D721Med (cell line): ENCODE measurements at regions not wholly inside any gene's neighbourhood (a gene's known extent, or its start where the extent isn't known, plus 50 kb on each side); places are given as distances from the start of the nearest gene placed in this dataset.

Experiments used
- DNase-seq: peaks from one replicate; pipeline ENCODE4 v3.0.0; 2011; ENCODE audit warnings: low spot score; ENCODE audit not compliant: insufficient read length
- FAIRE-seq: peaks from 2 replicates; lab custom pipeline; 2011; peaks lifted over from hg19 to GRCh38; lab: Jason Lieb, UNC
- TF ChIP-seq, protein P1 (sequence below): IDR thresholded peaks from 2 replicates; pipeline ENCODE4 v1.5.1; 2012; ENCODE audit warnings: mild to moderate bottlenecking, control low read depth; ENCODE audit not compliant: insufficient read depth; ENCODE audit errors: missing control alignments

DNA sequence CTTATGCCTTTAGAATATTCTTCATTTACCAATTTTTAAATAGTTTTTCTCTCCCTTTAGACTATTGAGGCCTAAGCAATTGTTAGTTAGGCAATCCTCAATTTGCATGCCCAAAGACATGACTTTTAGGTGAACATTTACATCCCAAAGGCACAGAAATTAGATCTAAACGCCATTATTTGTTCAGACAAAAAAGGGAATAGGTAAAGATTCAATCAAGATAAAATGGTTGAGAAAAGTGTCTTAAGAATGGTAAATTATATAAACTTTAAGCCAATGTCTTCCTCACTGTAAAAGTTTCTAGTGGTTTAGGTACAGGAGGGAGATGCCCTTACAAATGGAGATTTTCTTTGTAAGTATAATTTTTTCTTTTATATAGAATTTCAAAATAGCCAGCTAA, 50.2 kb upstream of the MME start:
- TF ChIP-seq, protein P1, sequence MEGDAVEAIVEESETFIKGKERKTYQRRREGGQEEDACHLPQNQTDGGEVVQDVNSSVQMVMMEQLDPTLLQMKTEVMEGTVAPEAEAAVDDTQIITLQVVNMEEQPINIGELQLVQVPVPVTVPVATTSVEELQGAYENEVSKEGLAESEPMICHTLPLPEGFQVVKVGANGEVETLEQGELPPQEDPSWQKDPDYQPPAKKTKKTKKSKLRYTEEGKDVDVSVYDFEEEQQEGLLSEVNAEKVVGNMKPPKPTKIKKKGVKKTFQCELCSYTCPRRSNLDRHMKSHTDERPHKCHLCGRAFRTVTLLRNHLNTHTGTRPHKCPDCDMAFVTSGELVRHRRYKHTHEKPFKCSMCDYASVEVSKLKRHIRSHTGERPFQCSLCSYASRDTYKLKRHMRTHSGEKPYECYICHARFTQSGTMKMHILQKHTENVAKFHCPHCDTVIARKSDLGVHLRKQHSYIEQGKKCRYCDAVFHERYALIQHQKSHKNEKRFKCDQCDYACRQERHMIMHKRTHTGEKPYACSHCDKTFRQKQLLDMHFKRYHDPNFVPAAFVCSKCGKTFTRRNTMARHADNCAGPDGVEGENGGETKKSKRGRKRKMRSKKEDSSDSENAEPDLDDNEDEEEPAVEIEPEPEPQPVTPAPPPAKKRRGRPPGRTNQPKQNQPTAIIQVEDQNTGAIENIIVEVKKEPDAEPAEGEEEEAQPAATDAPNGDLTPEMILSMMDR, result no peak
- DNase-seq (no peak), FAIRE-seq (no peak)

DNA sequence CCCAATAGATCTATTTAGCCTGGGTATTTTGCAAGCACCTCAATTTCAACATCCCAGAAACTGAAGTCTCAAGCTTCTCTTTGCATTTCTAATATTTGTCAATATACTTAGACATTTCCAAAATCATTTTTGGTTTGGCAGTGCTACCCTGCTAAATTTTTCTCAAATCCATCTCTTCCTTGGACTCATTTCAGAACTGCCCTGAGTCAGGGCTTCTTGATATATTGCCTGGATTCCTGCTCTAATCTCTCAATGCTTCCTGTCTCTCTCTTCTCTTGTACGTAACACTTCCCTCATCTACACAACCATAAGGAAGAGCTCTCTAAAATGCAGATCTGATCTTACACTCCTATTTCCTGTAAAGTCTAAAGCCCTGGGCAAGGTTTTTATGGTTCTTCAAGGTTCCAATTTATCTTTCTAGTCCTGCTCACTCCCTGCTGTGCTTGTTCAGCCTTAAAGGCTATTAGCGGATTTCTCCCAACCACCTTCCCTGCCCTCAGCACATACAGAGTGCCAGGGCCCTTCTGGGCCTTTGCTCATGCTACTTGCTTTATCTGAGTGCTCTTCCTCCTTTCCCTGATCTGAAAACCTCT, 53.0 kb upstream of the MME start:
- FAIRE-seq (no peak), DNase-seq (no peak)
- TF ChIP-seq, protein P1, result no peak

DNA sequence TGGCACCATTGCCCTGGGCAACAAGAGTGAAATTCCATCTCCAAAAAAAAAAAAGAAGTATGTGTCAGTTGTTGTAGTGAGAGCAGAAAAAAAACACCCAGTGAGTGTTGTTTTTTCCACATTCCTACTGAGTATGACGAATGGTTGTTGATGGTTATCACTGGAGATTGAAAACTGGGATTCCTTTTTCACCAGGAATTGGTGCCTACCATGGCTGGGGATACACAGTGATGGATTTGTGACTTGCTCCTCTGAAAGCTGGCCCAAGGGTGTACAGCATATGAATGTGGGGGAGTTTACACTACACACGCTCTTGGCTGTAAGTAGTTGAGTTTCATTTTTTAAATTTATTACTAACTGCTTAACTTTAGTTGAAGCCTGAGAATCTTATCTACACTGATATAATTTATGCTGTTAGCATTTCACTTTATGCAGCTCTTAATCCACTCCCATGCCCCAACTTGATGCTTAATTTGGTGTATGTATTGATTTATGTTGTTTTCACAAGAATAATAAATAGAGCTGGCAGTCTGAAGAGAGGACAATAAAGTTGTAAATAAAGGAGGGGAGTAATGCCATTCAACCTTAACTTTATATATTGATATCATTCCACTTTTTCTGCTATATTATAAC, 56.0 kb upstream of the MME start:
- TF ChIP-seq, protein P1, result no peak
- DNase-seq (no peak), FAIRE-seq (no peak)

DNA sequence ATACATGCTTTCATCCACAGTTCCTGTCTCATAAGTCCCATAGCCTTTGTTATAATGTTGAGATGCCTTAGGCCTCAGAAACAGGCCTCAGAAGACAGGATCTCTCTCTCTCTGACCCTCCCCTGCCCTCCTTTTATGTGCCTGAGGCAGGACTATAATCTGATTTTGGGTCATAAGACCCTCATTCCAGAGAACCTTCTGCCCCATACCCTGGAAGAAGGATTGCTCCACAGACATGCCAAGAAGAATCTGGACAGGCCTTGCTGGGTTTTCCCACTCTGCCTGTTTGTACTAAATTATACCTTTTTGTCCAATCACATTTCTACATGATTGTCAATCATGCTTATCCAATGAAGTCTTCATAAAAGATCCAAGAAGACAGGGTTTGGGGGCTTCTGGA, 57.2 kb upstream of the MME start:
- FAIRE-seq, result no peak
- TF ChIP-seq, protein P1, result no peak
- DNase-seq, result no peak

DNA sequence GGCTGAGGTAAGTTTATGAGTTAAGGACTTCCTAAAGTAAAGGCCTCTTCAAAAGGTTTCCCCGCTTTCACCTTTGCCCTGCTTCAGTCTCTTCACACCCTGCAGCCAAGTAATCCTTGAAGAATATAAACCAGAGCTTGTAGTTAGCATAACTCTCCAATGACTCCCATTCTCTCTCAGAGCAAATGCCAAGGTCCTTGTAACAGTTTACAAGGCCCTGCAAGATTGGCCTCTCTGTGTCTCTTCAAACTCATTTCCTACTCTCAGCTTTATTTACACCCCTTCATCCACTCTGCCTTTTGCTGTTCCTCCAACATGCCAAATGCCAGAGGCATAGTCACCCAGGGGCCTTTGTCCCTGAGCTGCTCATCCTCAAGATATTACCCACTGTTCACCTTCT, 60.5 kb upstream of the MME start:
- DNase-seq (no peak), FAIRE-seq (no peak)
- TF ChIP-seq, protein P1, result no peak

DNA sequence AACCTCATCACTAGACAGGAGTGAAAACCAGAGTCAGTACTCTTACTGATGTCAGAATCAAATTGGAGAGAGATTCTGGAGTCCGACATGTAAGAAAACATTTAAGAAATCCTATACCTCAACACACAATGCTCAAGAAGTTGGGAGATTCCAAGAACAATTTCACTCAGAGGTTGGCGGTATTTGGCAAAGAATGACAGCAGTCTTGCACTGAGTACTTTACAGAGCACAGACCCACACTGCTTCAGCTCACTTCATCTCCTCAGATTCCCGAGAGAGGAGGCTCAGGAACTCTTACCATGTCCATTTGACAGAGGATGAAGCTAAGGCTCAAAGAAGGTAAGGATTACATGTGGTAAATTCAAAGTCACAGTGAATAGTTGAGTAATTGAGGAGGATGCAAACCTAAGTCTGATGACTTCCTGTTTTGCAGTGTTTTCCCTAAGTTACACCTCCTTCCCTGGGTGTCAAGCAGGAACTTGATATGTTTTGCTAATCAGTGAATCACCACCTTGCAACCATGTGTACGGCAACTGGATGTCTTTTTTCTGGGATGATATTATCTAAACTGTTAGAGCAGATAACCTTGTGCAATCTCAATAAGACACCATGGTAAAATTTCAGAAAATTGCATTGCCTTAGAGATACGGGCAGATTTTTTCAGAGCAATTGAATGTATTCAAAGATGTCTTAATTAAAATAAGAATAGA, 61.3 kb upstream of the MME start:
- DNase-seq (no peak), FAIRE-seq (no peak)
- TF ChIP-seq, protein P1, result no peak
